ENCODE measurements at regions not wholly inside any gene's neighbourhood (a gene's known extent, or its start where the extent isn't known, plus 50 kb on each side); places are given as distances from the start of the nearest gene placed in this dataset.

- TF ChIP-seq ZBTB40 (IDR thresholded peaks at IDR 0.05; ENCODE audit: borderline replicate concordance) (no peak), DPF2 (IDR thresholded peaks at IDR 0.05) (no peak)
These were observed 2254.0 kb downstream of the LRRC4C start (continued) for GRCh38 chr11:39205236-39205995.

- Histone ChIP-seq H4K20me1 (ENCODE audit: control insufficient read depth, insufficient read depth) (no peaks in the 10 kb centered on the region), H3K27ac (ENCODE audit: control insufficient read depth, insufficient read depth) (no peak overlapping the region), H2AFZ (ENCODE audit: control insufficient read depth, low read depth, low read length) (no peak overlapping the region), H3K79me2 (ENCODE audit: control insufficient read depth, insufficient read depth, low read length) (no peaks in the 10 kb centered on the region), H3K4me3 (no peak overlapping the region), H3K27me3 (replicated peaks in 1 of 2; ENCODE audit: control insufficient read depth in 2 of 2, insufficient read depth in 2 of 2, low read length in 1 of 2) (no peaks in the 10 kb centered on the region), H3K4me2 (ENCODE audit: control insufficient read depth, insufficient read depth) (no peak overlapping the region), H3K9ac (ENCODE audit: control insufficient read depth, insufficient read depth, low read length) (no peak overlapping the region), H3K4me1 (ENCODE audit: control insufficient read depth, insufficient read depth, low read length) (no peaks in the 10 kb centered on the region), H3K9me3 (replicated peaks; ENCODE audit: control insufficient read depth, insufficient read depth, low read length) (no peaks in the 10 kb centered on the region), H3K36me3 (ENCODE audit: control insufficient read depth in 2 of 2, insufficient read depth in 2 of 2, low read length in 1 of 2) (no peaks in the 10 kb centered on the region)
- intact Hi-C loops (cut with micrococcal nuclease; ENCODE audit: unreplicated experiment) = no loop called here
- ChIA-PET RAD21 (ENCODE audit: unreplicated experiment) (no interaction called here), POLR2A (no interaction called here), SMC1A (ENCODE audit: uncharacterized antibody, unreplicated experiment) (no interaction called here), CTCF (no interaction called here)
- DNase-seq (ENCODE audit: low read depth, low spot score) (no peak), ATAC-seq (no peak), FAIRE-seq (no peak)
- no TSS peak for BruUV-seq (replicated peaks)
- in situ Hi-C loops (cut with MboI) = no loop called here
- WGBS (ENCODE audit: insufficient coverage, insufficient replicate concordance, low lambda C conversion rate, missing lambda C conversion rate) = 71% methylated on average over 6 of the region's 24 CpGs
- TF ChIP-seq ZBTB40 (IDR thresholded peaks at IDR 0.05; ENCODE audit: borderline replicate concordance) = no peak
- no peak for TF ChIP-seq SPI1 (IDR thresholded peaks at IDR 0.05; ENCODE audit: borderline replicate concordance, insufficient read depth, low read depth, low read length)
These were observed 2266.8 kb downstream of the LRRC4C start for GRCh38 chr11:39192671-39193070.

All from GM12878 (cell line).